HG02943 (cell line): ENCODE measurements at regions not wholly inside any gene's neighbourhood (a gene's known extent, or its start where the extent isn't known, plus 50 kb on each side); places are given as distances from the start of the nearest gene placed in this dataset.

Experiments
- ATAC-seq: cut with Tn5 transposase; IDR thresholded peaks from one replicate; pipeline ENCODE4 v1.9.1; 2021; ENCODE audit warnings: mild to moderate bottlenecking, low read depth, moderate library complexity; ENCODE audit not compliant: unreplicated experiment

GRCh38 chr7:115113131-115113530, 191.2 kb downstream of the MDFIC start:
- ATAC-seq, result no peak

- no peak for ATAC-seq
These were observed 188.6 kb downstream of the MDFIC start for GRCh38 chr7:115110523-115110922.

- no peak for ATAC-seq
These were observed 184.4 kb downstream of the MDFIC start for GRCh38 chr7:115106316-115106715.

GRCh38 chr7:115102738-115103137, 180.8 kb downstream of the MDFIC start:
- no peak for ATAC-seq

- no peak for ATAC-seq
These were observed 179.3 kb downstream of the MDFIC start for GRCh38 chr7:115101199-115101598.

GRCh38 chr7:115099906-115100305, 178.0 kb downstream of the MDFIC start:
- no peak for ATAC-seq

GRCh38 chr7:115097175-115097671, 175.3 kb downstream of the MDFIC start:
- ATAC-seq, result no peak

GRCh38 chr7:115096262-115096661, 174.4 kb downstream of the MDFIC start:
- no peak for ATAC-seq

GRCh38 chr7:115094163-115094562, 172.3 kb downstream of the MDFIC start:
- ATAC-seq, result no peak

GRCh38 chr7:115088893-115089292, 167.0 kb downstream of the MDFIC start:
- ATAC-seq, result no peak

GRCh38 chr7:115087437-115087836, 165.5 kb downstream of the MDFIC start:
- ATAC-seq, result no peak

GRCh38 chr7:115086146-115086841, 164.4 kb downstream of the MDFIC start:
- no peak for ATAC-seq

- ATAC-seq, result no peak
These were observed 163.5 kb downstream of the MDFIC start for GRCh38 chr7:115085421-115085820.

- ATAC-seq, result no peak
These were observed 162.0 kb downstream of the MDFIC start for GRCh38 chr7:115083935-115084334.

- ATAC-seq, result no peak
These were observed 159.9 kb downstream of the MDFIC start for GRCh38 chr7:115081772-115082171.

GRCh38 chr7:115078851-115079250, 157.0 kb downstream of the MDFIC start:
- no peak for ATAC-seq

- no peak for ATAC-seq
These were observed 156.5 kb downstream of the MDFIC start for GRCh38 chr7:115078386-115078785.

- no peak for ATAC-seq
These were observed 148.4 kb downstream of the MDFIC start for GRCh38 chr7:115070311-115070710.
